SH-SY5Y (cell line): ENCODE measurements at regions not wholly inside any gene's neighbourhood (a gene's known extent, or its start where the extent isn't known, plus 50 kb on each side); places are given as distances from the start of the nearest gene placed in this dataset.

ENCODE experiments used
- GATA2 ChIP-seq: IDR thresholded peaks from 2 replicates; pipeline ENCODE4 v1.6.1; 2011; ENCODE audit warnings: mild to moderate bottlenecking, low read depth, low read length
- GATA3 ChIP-seq: IDR thresholded peaks from 2 replicates; pipeline ENCODE4 v1.6.1; 2011; ENCODE audit warnings: low read depth, mild to moderate bottlenecking, low read length, moderate library complexity

- TF ChIP-seq GATA3 (no peak), GATA2 (no peak)
Observed at GRCh38 chr9:107638521-107639310, 149.1 kb upstream of the KLF4 start.
